Vagina (tissue), 2 donors: ENCODE measurements at regions not wholly inside any gene's neighbourhood (a gene's known extent, or its start where the extent isn't known, plus 50 kb on each side); places are given as distances from the start of the nearest gene placed in this dataset.

Source experiments
- DNase-seq, 2 donors: peaks; one replicate each; pipeline ENCODE4 v3.0.0-alpha.2; 2017; ENCODE audit errors: extremely low spot score in 2 of 2
- H3K27ac ChIP-seq: fragments of 200-600 bp; sonication (generic); one replicate; pipeline ENCODE4 v1.5.1; 2019
- H3K27me3 ChIP-seq: fragments of 200-600 bp; sonication (generic); one replicate; pipeline ENCODE4 v1.5.1; 2019
- H3K36me3 ChIP-seq, 2 donors: fragments of 200-600 bp; sonication (generic); one replicate each; pipeline ENCODE4 v1.5.1; 2017 to 2019
- H3K4me1 ChIP-seq: fragments of 200-600 bp; sonication (generic); one replicate; pipeline ENCODE4 v1.5.1; 2019
- H3K4me3 ChIP-seq, 2 donors: fragments of 200-600 bp; sonication (generic); 1 replicate in 1 of 2; 2 replicates in 1 of 2; pipeline ENCODE4 v1.5.1; 2016 to 2019
- H3K9me3 ChIP-seq: fragments of 200-600 bp; sonication (generic); one replicate; pipeline ENCODE4 v1.5.1; 2019
- CTCF ChIP-seq, 3 experiments: fragments of 450-650 bp in 2 of 3; fragments of 200-600 bp in 1 of 3; sonication (generic) in 1 of 3; IDR thresholded peaks; one replicate each; pipeline ENCODE4 v1.5.1; 2017 to 2019; ENCODE audit warnings: antibody characterized with exemption in 3 of 3, mild to moderate bottlenecking in 2 of 3, moderate library complexity in 2 of 3
- POLR2A ChIP-seq, 2 donors: fragments of 450-650 bp; IDR thresholded peaks; one replicate each; pipeline ENCODE4 v1.6.1; 2017; ENCODE audit warnings: antibody characterized with exemption in 2 of 2, mild to moderate bottlenecking in 2 of 2, moderate library complexity in 2 of 2
- POLR2AphosphoS5 ChIP-seq, 2 donors: sonication (generic); formaldehyde crosslinking; IDR thresholded peaks; one replicate each; pipeline ENCODE4 v1.9.0; 2017; ENCODE audit warnings: antibody characterized with exemption in 2 of 2, mild to moderate bottlenecking in 2 of 2, low read depth in 1 of 2; ENCODE audit not compliant: insufficient read depth in 1 of 2
- intact Hi-C: fragments of 100-400 bp; cut with DNase I; formaldehyde crosslinking; loops from one replicate; pipeline ENCODE4 v1.15.1; 2023

- peak overlapping the region in 1 of 2 donors; percentile 19 for H3K4me3 ChIP-seq
- peak overlapping the region; percentile 69 for H3K27ac ChIP-seq
- intact Hi-C loops: no loop called here
- TF ChIP-seq POLR2AphosphoS5 (IDR thresholded peaks at IDR 0.05; ENCODE audit: insufficient read depth in 1 of 2, low read depth in 1 of 2) (peak in 1 of 2 donors; percentile 54), CTCF (IDR thresholded peaks at IDR 0.05) (no peak), POLR2A (IDR thresholded peaks at IDR 0.05) (no peak)
- no peaks in the 10 kb centered on the region for H3K36me3 ChIP-seq
- peaks cover 79% of the 10 kb centered on the region for H3K4me1 ChIP-seq
- H3K27me3 ChIP-seq: no peaks in the 10 kb centered on the region
- DNase-seq: peak in 1 of 2 donors; percentile 92
- H3K9me3 ChIP-seq: no peaks in the 10 kb centered on the region
These were observed 117.7 kb upstream of the NCOR2 start for GRCh38 chr12:124684971-124685688.

- Histone ChIP-seq H3K4me1 (peaks cover 85% of the 10 kb centered on the region), H3K9me3 (no peaks in the 10 kb centered on the region), H3K4me3 (peak overlapping the region in 1 of 2 donors; percentile 19), H3K36me3 (no peaks in the 10 kb centered on the region), H3K27ac (peak overlapping the region; percentile 69), H3K27me3 (no peaks in the 10 kb centered on the region)
- DNase-seq: no peak
- intact Hi-C loops: no loop called here
- TF ChIP-seq CTCF (IDR thresholded peaks at IDR 0.05) (no peak), POLR2A (IDR thresholded peaks at IDR 0.05) (no peak)
These were observed 117.1 kb upstream of the NCOR2 start for GRCh38 chr12:124684496-124684895.

GRCh38 chr12:124683152-124684124 is 116.0 kb upstream of the NCOR2 start:
- no peak for TF ChIP-seq POLR2A (IDR thresholded peaks at IDR 0.05)
- TF ChIP-seq POLR2AphosphoS5 (IDR thresholded peaks at IDR 0.05; ENCODE audit: insufficient read depth in 1 of 2, low read depth in 1 of 2): peak in 1 of 2 donors; percentile 14
- no peak for DNase-seq
- Histone ChIP-seq H3K4me1 (peaks cover 91% of the 10 kb centered on the region), H3K9me3 (no peaks in the 10 kb centered on the region), H3K36me3 (no peaks in the 10 kb centered on the region), H3K27me3 (no peaks in the 10 kb centered on the region), H3K4me3 (no peak overlapping the region), H3K27ac (peak overlapping the region; percentile 69)
- intact Hi-C loops: no loop called here

GRCh38 chr12:124682425-124683151 is 115.2 kb upstream of the NCOR2 start:
- peak overlapping the region; percentile 69 for H3K27ac ChIP-seq
- no peak for DNase-seq
- no peaks in the 10 kb centered on the region for H3K9me3 ChIP-seq
- intact Hi-C loops: no loop called here
- no peaks in the 10 kb centered on the region for H3K27me3 ChIP-seq
- no peak for TF ChIP-seq CTCF (IDR thresholded peaks at IDR 0.05)
- H3K36me3 ChIP-seq: no peaks in the 10 kb centered on the region
- H3K4me3 ChIP-seq: no peak overlapping the region
- H3K4me1 ChIP-seq: peaks cover 83% of the 10 kb centered on the region

GRCh38 chr12:124681779-124682391 is 114.5 kb upstream of the NCOR2 start:
- H3K27ac ChIP-seq: peak overlapping the region; percentile 68
- peaks cover 80% of the 10 kb centered on the region for H3K4me1 ChIP-seq
- intact Hi-C loops: no loop called here
- no peak overlapping the region for H3K4me3 ChIP-seq
- no peaks in the 10 kb centered on the region for H3K9me3 ChIP-seq
- DNase-seq: no peak
- no peaks in the 10 kb centered on the region for H3K27me3 ChIP-seq
- TF ChIP-seq POLR2AphosphoS5 (IDR thresholded peaks at IDR 0.05; ENCODE audit: insufficient read depth in 1 of 2, low read depth in 1 of 2) (no peak), CTCF (IDR thresholded peaks at IDR 0.05) (no peak), POLR2A (IDR thresholded peaks at IDR 0.05) (no peak)
- no peaks in the 10 kb centered on the region for H3K36me3 ChIP-seq
